ENCODE measurements at regions not wholly inside any gene's neighbourhood (a gene's known extent, or its start where the extent isn't known, plus 50 kb on each side); places are given as distances from the start of the nearest gene placed in this dataset.

DNA sequence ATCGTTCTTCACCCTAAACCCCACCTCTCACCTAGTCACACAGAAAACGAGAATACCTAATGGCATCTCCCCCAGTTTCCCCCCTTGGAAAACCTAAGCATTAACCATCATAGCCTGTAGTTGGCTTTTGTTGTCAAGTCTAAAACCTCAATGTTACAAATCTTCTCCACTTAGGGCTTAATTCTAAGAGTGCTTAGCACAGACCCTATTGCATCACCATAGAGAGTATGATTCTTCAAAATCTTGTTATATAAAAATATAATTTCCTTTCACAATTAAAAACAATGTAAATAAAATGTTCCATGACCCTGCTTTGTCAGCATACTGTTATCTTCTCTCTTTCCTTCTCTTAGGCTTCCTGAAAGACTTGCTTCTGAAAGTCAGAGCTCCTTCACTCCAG is 263.2 kb upstream of the RGS18 start:
- DNase-seq (ENCODE audit: low read depth) = no peak

DNA sequence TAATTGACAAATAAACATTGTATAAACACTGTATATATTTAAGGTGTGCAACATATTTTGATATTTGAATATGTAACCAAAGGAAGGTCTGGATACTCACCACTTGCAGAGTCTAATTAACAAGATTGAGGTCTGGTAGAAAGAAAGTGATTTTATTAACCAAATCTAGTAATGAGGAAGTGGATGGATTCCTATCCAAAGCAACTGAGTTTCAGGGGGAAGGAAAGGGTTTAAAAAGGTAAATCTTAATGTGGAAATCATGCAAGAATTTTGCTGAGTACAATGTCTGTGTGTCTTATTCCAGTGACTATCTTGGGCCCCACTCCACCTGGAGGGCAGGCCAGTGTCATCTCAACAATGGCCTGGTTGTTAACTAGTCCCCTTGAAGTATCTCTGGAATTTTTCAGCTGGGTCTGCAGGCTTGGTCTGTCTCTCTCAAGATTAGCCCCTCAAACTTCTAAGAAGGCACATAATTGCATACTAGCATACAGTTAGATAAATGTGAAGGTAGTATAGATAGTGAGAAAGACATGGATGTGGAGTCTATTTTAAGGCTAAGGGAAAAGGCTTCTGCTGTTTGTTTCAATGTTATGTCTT is 262.7 kb upstream of the RGS18 start:
- no peak for DNase-seq (ENCODE audit: low read depth)

GRCh38 chr1:191897134-191897533 is 261.1 kb upstream of the RGS18 start:
- no peak for DNase-seq (ENCODE audit: low read depth)

DNA sequence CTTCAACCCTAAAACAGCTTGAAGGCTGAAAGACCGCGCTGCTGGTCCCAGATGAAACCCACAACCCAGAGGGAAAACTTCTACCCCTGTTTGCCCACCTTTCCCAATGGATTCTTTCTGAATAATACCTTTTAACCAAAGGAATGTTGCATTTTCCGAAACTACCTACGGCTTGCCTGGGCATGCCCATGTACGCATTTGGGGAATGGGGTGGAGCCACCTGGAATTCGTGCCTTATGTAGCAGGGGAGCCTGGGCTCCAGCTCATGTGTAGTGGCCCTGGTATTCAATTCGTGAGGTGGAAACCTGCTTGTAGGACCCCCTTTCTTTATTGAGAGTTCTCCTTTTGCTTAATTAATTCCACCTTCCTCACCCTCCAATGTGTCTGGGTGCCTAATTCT is 256.6 kb upstream of the RGS18 start:
- DNase-seq (ENCODE audit: low read depth) = no peak

DNA sequence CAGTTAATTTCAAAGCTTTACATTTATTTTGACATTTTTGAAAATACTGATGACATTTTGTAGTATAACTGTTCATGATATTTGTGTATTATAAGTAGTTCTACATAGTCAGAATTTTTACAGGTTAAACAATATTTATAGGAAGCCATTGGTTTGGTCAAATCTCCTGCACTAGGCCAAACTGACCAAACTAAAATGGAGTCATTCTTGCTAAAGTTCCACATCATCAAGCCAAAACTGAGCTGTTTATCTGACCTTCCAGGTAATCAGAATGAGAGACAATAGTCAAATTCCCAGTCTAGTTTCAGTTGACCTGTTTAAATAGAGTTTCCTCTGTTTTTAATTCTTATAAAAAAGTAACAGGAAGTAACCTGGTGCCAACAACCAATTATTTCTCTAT is 253.3 kb upstream of the RGS18 start:
- no peak for DNase-seq (ENCODE audit: low read depth)

DNA sequence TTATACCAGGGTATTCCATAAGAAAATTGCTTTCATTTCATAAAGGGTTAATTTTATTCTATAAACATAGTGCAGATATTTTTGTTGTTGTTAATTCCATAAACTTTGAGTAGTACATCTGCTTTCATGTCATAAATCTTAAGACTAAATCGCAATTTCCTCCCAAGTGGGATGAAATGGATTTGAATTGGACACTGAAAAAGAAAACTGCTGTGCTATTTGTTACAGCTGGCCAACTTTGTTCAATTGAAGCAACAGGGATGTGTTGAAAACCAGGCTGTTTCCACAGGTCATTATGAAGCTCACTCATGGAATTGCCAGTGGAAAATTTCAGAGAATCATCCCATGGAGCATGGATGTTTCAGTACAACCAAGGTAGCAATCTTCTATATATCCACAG is 252.5 kb upstream of the RGS18 start:
- DNase-seq (ENCODE audit: low read depth) = no peak

- no peak for DNase-seq (ENCODE audit: low read depth)
These were observed 251.1 kb upstream of the RGS18 start for GRCh38 chr1:191907121-191907520.

- no peak for DNase-seq (ENCODE audit: low read depth)
These were observed 248.0 kb upstream of the RGS18 start for GRCh38 chr1:191910245-191910644.

DNA sequence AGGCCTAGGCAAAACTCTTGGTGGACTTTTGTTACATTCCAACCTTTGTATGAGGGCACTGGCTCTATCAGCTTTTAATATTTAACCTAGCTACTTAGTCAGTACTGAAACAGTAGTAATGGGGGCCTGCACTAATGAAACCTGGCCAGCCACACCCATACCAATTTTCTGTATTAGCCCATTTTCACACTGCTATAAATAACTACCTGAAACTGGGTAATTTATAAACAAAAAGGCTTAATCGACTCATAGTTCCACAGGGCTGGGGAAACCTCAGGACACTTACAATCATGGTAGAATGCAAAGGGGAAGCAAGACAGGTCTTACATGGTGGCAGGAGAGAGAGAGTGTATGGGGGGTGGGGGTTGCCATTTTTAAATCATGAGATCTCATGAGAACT is 245.7 kb upstream of the RGS18 start:
- no peak for DNase-seq (ENCODE audit: low read depth)

DNA sequence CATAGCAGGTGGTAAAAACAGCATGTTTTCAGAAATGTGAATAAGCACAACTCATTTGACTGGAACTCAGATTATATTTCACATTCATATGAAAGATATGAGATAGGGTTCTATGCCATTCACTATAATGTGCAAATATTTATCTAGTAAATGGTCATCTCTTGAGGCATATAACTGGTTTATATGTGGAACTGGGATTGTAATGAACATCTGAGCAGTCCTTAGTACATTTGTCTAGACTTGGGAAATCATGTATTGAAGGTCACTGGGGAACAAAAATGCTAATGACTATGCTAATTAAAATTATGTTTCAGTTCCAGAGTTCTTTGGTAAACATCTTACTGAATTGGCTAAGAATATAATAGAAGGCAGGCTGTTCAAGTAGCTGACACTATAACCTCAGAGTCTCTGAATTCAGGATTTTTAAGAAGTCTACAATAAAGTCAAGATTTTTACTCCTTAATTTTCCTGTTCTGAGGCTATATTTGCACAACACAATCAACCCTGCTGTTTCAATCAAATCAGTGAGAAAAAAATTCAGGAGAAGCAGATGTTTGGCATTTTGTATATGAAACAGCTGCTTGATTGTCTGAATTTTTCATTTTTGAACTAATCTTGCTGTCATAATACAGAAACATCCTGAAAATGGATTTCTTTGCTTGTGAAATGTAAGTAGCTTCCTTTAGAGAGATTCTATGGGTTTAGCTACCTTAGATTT is 244.8 kb upstream of the RGS18 start:
- no peak for DNase-seq (ENCODE audit: low read depth)

- DNase-seq (ENCODE audit: low read depth) = no peak
These were observed 228.9 kb upstream of the RGS18 start for GRCh38 chr1:191929383-191929782.

- DNase-seq (ENCODE audit: low read depth) = no peak
These were observed 214.6 kb upstream of the RGS18 start for GRCh38 chr1:191943684-191944083.

DNA sequence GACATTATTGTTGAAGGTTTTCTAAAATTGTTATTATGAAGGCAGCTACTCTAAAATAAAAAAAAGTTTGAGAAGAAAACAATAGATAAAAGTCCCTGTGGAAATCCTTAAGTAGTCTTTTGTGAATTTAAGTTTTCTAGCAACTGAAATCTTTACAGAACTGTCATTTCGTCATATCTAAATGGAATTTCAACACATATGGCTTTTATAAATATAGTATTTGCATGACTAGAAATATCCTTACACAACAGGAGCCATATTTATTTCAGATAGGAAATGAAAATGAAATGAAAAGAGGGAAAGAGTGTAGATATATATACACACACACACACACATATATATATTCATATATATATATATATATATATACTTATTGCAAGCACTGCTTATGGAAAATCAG is 204.7 kb upstream of the RGS18 start:
- no peak for DNase-seq (ENCODE audit: low read depth)

GRCh38 chr1:191959856-191960255 is 198.4 kb upstream of the RGS18 start:
- no peak for DNase-seq (ENCODE audit: low read depth)

- DNase-seq (ENCODE audit: low read depth) = no peak
These were observed 195.0 kb upstream of the RGS18 start for GRCh38 chr1:191963286-191963685.

DNA sequence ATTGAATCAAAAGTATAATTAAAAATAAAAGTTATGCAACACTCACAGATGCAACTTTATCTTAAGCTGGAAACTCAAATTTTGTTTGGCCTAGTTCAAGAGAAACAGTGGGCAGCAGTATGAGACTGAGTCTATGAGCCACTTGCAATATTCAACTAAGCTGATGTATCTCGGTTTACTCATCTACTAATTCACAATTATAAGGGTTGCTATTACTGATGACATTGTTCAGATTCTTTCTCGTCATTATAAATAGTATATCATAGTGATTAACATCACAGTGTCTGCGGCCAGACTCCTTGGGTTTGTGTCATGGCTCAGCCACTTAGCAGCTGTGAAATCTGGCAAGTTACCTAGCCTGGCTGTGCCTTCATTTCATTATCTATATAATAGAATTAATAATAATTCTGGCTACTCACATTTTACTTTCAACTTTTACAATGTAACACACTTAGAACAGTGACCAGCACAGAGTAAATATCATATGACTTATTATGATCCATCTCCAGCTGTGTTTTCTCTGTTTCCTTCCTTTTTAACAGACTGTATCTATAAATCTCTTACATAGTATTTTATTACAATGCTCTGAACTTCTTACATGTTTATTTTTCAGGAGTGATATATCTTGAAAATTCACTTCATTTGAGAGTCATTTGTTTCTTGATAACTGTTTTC is 194.3 kb upstream of the RGS18 start:
- no peak for DNase-seq (ENCODE audit: low read depth)

- no peak for DNase-seq (ENCODE audit: low read depth)
These were observed 189.0 kb upstream of the RGS18 start for GRCh38 chr1:191969290-191969689.

DNA sequence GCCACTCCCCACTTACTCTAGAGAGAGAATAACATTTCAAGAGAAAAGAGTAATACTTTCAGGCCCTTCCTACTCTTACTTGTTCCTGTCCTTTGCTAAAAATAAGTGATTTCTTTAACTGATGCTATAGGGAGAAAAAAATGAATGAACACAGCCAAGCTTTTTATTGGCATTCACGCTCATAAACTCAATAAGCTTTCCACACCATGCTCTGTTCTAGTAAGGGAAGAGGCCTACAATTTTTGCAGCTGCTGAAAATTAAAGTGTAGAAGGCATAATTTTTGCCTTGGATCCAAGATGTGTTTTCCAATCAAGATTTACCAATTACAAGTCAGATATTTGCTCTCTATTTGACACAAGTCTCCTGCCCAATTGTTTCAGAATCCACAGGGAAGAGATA is 188.1 kb upstream of the RGS18 start:
- DNase-seq (ENCODE audit: low read depth) = no peak

GRCh38 chr1:191971447-191971846 is 186.8 kb upstream of the RGS18 start:
- no peak for DNase-seq (ENCODE audit: low read depth)

GRCh38 chr1:191974004-191974403 is 184.3 kb upstream of the RGS18 start:
- no peak for DNase-seq (ENCODE audit: low read depth)

GRCh38 chr1:191977874-191978506 is 180.3 kb upstream of the RGS18 start:
- no peak for DNase-seq (ENCODE audit: low read depth)

DNA sequence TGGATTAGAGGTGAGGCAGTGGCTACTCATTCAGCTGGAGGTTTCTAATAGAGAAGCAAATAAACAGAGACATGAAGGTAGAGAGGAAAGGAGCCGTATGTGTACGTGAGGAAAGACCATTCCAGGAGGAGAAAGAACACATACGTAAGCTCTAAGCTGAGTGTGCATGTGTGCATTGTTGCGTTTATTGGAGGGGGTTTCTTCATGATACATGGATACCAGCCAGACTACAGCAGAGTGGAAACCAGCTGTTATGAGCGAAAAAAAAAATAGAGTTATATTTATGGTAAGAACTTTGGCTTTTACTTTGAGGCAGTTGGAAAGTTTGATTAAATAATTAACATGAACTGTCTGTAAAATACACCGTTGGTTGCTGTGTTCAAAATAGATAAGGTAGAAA is 173.4 kb upstream of the RGS18 start:
- no peak for DNase-seq (ENCODE audit: low read depth)

- no peak for DNase-seq (ENCODE audit: low read depth)
These were observed 166.1 kb upstream of the RGS18 start for GRCh38 chr1:191992118-191992517.
